NCI-H2107 treated with DMSO at 0.1 percent for 48 hours (cell line): ENCODE measurements at regions not wholly inside any gene's neighbourhood (a gene's known extent, or its start where the extent isn't known, plus 50 kb on each side); places are given as distances from the start of the nearest gene placed in this dataset.
"Not testable (repeated sequence)": the region's sequence is repeated elsewhere in the genome, so short reads cannot be mapped to it uniquely, and the experiment has no call there.

Experiments
- DNase-seq: peaks from one replicate; lab custom pipeline; 2025; ENCODE audit not compliant: unreplicated experiment; lab: John Stamatoyannopoulos, UW

GRCh38 chr1:95517506-95517905 lies 283.5 kb downstream of the RWDD3 start:
- no peak for DNase-seq

GRCh38 chr1:95518310-95518709 lies 284.3 kb downstream of the RWDD3 start:
- DNase-seq: no peak

GRCh38 chr1:95520390-95520789 lies 286.4 kb downstream of the RWDD3 start:
- no peak for DNase-seq

GRCh38 chr1:95532335-95532734 lies 298.3 kb downstream of the RWDD3 start:
- no peak for DNase-seq

- no peak for DNase-seq
These were observed 301.0 kb downstream of the RWDD3 start for GRCh38 chr1:95534985-95535384.

GRCh38 chr1:95535614-95536013 lies 301.6 kb downstream of the RWDD3 start:
- DNase-seq: no peak

- DNase-seq: no peak
These were observed 302.5 kb downstream of the RWDD3 start for GRCh38 chr1:95536501-95536900.

- no peak for DNase-seq
These were observed 303.2 kb downstream of the RWDD3 start for GRCh38 chr1:95537176-95537575.

- DNase-seq: not testable (repeated sequence)
These were observed 304.2 kb downstream of the RWDD3 start for GRCh38 chr1:95538242-95538641.

GRCh38 chr1:95542936-95543335 lies 308.9 kb downstream of the RWDD3 start:
- DNase-seq: no peak

GRCh38 chr1:95547005-95547404 lies 313.0 kb downstream of the RWDD3 start:
- DNase-seq: no peak

- DNase-seq: no peak
These were observed 314.2 kb downstream of the RWDD3 start for GRCh38 chr1:95548211-95548610.

GRCh38 chr1:95551201-95551600 lies 317.2 kb downstream of the RWDD3 start:
- DNase-seq: no peak

- no peak for DNase-seq
These were observed 319.6 kb downstream of the RWDD3 start for GRCh38 chr1:95553595-95553994.

- DNase-seq: no peak
These were observed 320.4 kb downstream of the RWDD3 start for GRCh38 chr1:95554408-95554807.

GRCh38 chr1:95558791-95559190 lies 324.8 kb downstream of the RWDD3 start:
- no peak for DNase-seq

- no peak for DNase-seq
These were observed 327.3 kb downstream of the RWDD3 start for GRCh38 chr1:95561346-95561745.

GRCh38 chr1:95562230-95562629 lies 328.2 kb downstream of the RWDD3 start:
- DNase-seq: no peak

- no peak for DNase-seq
These were observed 338.0 kb downstream of the RWDD3 start for GRCh38 chr1:95572002-95572401.

- DNase-seq: no peak
These were observed 339.0 kb downstream of the RWDD3 start for GRCh38 chr1:95572962-95573361.

GRCh38 chr1:95575291-95575690 lies 341.3 kb downstream of the RWDD3 start:
- DNase-seq: no peak

- no peak for DNase-seq
These were observed 344.5 kb downstream of the RWDD3 start for GRCh38 chr1:95578462-95578861.

GRCh38 chr1:95582191-95582590 lies 348.2 kb downstream of the RWDD3 start:
- no peak for DNase-seq

GRCh38 chr1:95582746-95583145 lies 348.7 kb downstream of the RWDD3 start:
- no peak for DNase-seq
